GM23338 (cell line): ENCODE measurements at regions not wholly inside any gene's neighbourhood (a gene's known extent, or its start where the extent isn't known, plus 50 kb on each side); places are given as distances from the start of the nearest gene placed in this dataset.

Source experiments
- ATAC-seq: fragments of 200-7000 bp; cut with Tn5 transposase; 3 replicates; pipeline ENCODE4 v1.9.1; 2020
- DNase-seq: peaks from one replicate; pipeline ENCODE4 v3.0.0-alpha.2; 2015; ENCODE audit warnings: low spot score
- H2AFZ ChIP-seq: fragments of 200-600 bp; sonication (generic); 2 replicates; pipeline ENCODE4 v1.8.0; 2016; ENCODE audit warnings: antibody characterized with exemption, mild to moderate bottlenecking, moderate library complexity
- H3F3A ChIP-seq: fragments of 200-600 bp; sonication (generic); replicated peaks from 2 replicates; pipeline ENCODE4 v1.8.0; 2017; ENCODE audit warnings: antibody characterized with exemption, mixed run types, low read depth
- H3K27ac ChIP-seq: fragments of 200-600 bp; sonication (generic); 2 replicates; pipeline ENCODE4 v1.6.1; 2016; ENCODE audit warnings: low read depth
- H3K27me3 ChIP-seq: fragments of 200-600 bp; sonication (generic); 2 replicates; pipeline ENCODE4 v1.8.0; 2016; ENCODE audit warnings: mild to moderate bottlenecking, mixed run types, moderate library complexity; ENCODE audit not compliant: insufficient read depth
- H3K36me3 ChIP-seq: fragments of 200-600 bp; sonication (generic); 2 replicates; pipeline ENCODE4 v1.8.0; 2016; ENCODE audit warnings: mild to moderate bottlenecking; ENCODE audit not compliant: insufficient read depth
- H3K4me1 ChIP-seq: fragments of 200-600 bp; sonication (generic); 2 replicates; pipeline ENCODE4 v1.8.0; 2016; ENCODE audit warnings: mild to moderate bottlenecking, moderate library complexity; ENCODE audit not compliant: insufficient read depth
- H3K4me2 ChIP-seq: fragments of 200-600 bp; sonication (generic); 2 replicates; pipeline ENCODE4 v1.7.1; 2017; ENCODE audit warnings: mixed run types
- H3K4me3 ChIP-seq: fragments of 200-600 bp; sonication (generic); 2 replicates; pipeline ENCODE4 v1.6.1; 2016; ENCODE audit warnings: mixed run types
- H3K79me2 ChIP-seq: fragments of 200-600 bp; sonication (generic); replicated peaks from 2 replicates; pipeline ENCODE4 v1.8.0; 2017; ENCODE audit warnings: mild to moderate bottlenecking; ENCODE audit not compliant: insufficient read depth
- H3K9me2 ChIP-seq: fragments of 200-600 bp; sonication (generic); 2 replicates; pipeline ENCODE4 v1.8.0; 2017; ENCODE audit not compliant: insufficient read depth
- H4K20me1 ChIP-seq: fragments of 200-600 bp; sonication (generic); replicated peaks from 2 replicates; pipeline ENCODE4 v1.8.0; 2017; ENCODE audit warnings: mild to moderate bottlenecking; ENCODE audit not compliant: insufficient read depth
- H3K27ac Mint-ChIP-seq: 2 replicates; pipeline ENCODE4 v1.8.0; 2020; ENCODE audit warnings: inconsistent platforms, mild to moderate bottlenecking, moderate library complexity, mixed read lengths
- H3K27me3 Mint-ChIP-seq: 3 replicates; pipeline ENCODE4 v1.8.0; 2022; ENCODE audit warnings: low read depth, mild to moderate bottlenecking, moderate library complexity, mixed read lengths, inconsistent platforms; ENCODE audit not compliant: insufficient read depth, poor library complexity
- H3K36me3 Mint-ChIP-seq: 3 replicates; pipeline ENCODE4 v1.8.0; 2021; ENCODE audit warnings: low read depth, mild to moderate bottlenecking, inconsistent platforms, moderate library complexity, mixed read lengths
- H3K4me1 Mint-ChIP-seq: 3 replicates; pipeline ENCODE4 v1.8.0; 2020; ENCODE audit warnings: mild to moderate bottlenecking, inconsistent platforms, mixed read lengths
- H3K4me3 Mint-ChIP-seq: 3 replicates; pipeline ENCODE4 v1.8.0; 2021; ENCODE audit warnings: moderate library complexity, mild to moderate bottlenecking, inconsistent platforms, mixed read lengths
- H3K9me3 Mint-ChIP-seq: 3 replicates; pipeline ENCODE4 v1.8.0; 2020; ENCODE audit warnings: moderate library complexity, mild to moderate bottlenecking, inconsistent platforms, mixed read lengths
- EZH2 ChIP-seq: fragments of 200-600 bp; sonication (generic); IDR thresholded peaks from one replicate; pipeline ENCODE4 v1.8.0; 2017; ENCODE audit warnings: antibody characterized with exemption, mild to moderate bottlenecking, low read depth; ENCODE audit not compliant: unreplicated experiment
- JUNB ChIP-seq: IDR thresholded peaks from one replicate; pipeline ENCODE4 v1.6.1; 2016; ENCODE audit warnings: antibody characterized with exemption; ENCODE audit not compliant: unreplicated experiment
- NANOG ChIP-seq: IDR thresholded peaks from 2 replicates; pipeline ENCODE4 v1.6.1; 2016; ENCODE audit warnings: antibody characterized with exemption, borderline replicate concordance
- POLR2AphosphoS5 ChIP-seq: IDR thresholded peaks from 2 replicates; pipeline ENCODE4 v1.6.1; 2016; ENCODE audit warnings: antibody characterized with exemption, low read depth
- ZNF331 ChIP-seq: fragments of 250-450 bp; sonication (Bioruptor Pico); IDR thresholded peaks from 2 replicates; pipeline ENCODE4 v1.5.0; 2020; ENCODE audit warnings: low read depth, mild to moderate bottlenecking, moderate library complexity
- TF ChIP-seq, protein P1 (sequence below): IDR thresholded peaks from 2 replicates; pipeline ENCODE4 v1.6.1; 2016; ENCODE audit warnings: antibody characterized with exemption
- TF ChIP-seq, protein P2 (sequence below): fragments of 250-450 bp; sonication (Bioruptor Pico); IDR thresholded peaks from 2 replicates; pipeline ENCODE4 v1.5.0; 2020; ENCODE audit warnings: mild to moderate bottlenecking, moderate library complexity
- TF ChIP-seq, protein P3 (sequence below), 2 experiments: fragments of 200-600 bp in 1 of 2; sonication (generic) in 1 of 2; conservative IDR thresholded peaks; 2 replicates each; pipeline versions ENCODE4 v1.5.1 to v1.6.1; 2016 to 2017; ENCODE audit warnings: antibody characterized with exemption in 2 of 2, low read depth in 2 of 2, mild to moderate bottlenecking in 2 of 2, moderate library complexity in 1 of 2

DNA sequence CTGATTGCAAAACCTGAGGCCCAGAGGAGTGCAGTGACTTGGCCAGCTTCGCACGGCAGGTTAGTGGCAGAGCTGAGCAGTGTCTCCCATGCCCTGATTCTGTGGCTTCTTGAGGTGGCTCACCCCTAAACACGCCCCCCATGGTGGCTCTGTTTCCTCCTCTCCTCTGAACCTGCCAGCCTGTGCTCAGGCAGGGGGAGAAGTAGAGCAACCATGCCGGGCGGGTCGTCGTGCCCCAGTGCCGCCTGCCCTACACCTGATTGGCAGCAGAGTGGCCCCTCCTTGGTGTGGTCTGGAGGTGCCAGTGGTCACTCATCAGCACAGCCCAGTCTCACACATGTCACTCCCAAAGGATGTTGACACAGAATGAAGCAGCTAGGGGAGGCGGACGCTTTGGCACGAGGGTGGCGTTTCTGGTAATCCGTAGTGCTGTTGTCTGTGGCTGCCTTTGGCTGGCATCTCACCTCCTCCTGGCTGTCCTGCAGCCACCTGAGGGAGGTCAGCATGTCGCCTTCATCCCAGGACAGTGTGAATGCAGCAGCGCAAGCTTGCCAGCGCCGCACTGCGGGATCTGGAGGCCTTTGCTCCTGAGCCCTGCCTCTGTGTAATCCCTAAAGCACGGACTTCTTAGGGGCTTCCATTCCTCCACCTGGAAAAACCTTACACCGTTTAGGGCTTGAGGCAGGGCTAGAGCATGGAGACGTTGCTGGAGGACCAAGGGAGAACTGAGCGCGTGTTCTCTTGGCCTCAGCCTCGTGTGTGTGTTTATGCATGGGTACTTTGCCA is 294.7 kb downstream of the SEC14L1 start:
- H3K27me3 ChIP-seq: no peaks in the 10 kb centered on the region
- no peaks in the 10 kb centered on the region for H3K9me2 ChIP-seq
- Mint-ChIP-seq H3K4me1 (peaks cover 73% of the 10 kb centered on the region), H3K9me3 (no peaks in the 10 kb centered on the region), H3K27me3 (peaks cover 12% of the 10 kb centered on the region), H3K36me3 (no peaks in the 10 kb centered on the region), H3K27ac (peak overlapping the region; percentile 93; the same call in 1 of the 2 replicates), H3K4me3 (peak overlapping the region; percentile 71)
- peaks cover 42% of the 10 kb centered on the region for H3K4me1 ChIP-seq
- H3K4me3 ChIP-seq: no peak overlapping the region
- H3K4me2 ChIP-seq: peak overlapping the region; percentile 66
- ATAC-seq (peak; percentile 13), DNase-seq (no peak)
- TF ChIP-seq JUNB (no peak), POLR2AphosphoS5 (no peak), NANOG (no peak), EZH2 (no peak)
- peaks cover 78% of the 10 kb centered on the region for H3K79me2 ChIP-seq
- no peak overlapping the region for H2AFZ ChIP-seq
- 0 out of 2 replicates have a peak, but pooled peaks cover 5% of the 10 kb centered on the region for H3F3A ChIP-seq
- no peaks in the 10 kb centered on the region for H3K36me3 ChIP-seq
- H3K27ac ChIP-seq: 0 out of 2 replicates have a peak overlapping the region, but pooled peaks have one; percentile 26
- H4K20me1 ChIP-seq: peaks cover 8% of the 10 kb centered on the region

DNA sequence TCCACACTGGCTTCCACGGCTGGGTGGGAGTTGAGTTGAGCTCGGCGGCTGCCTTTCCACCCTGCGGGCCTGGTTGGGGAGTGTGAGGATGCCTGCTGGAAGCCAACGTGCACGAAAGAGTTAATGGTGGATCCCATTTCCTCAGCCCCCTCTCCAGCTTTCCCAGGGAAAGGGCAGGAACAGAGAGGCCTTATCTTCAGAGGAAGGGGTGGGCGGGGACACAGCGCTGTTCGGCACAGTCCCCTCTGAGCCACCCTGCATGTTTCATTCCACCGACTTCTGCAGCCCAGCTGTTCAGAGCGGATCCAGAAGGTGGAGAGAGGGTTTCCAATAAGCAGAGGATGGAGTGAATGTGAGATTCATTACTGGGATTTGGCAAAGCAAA is 295.3 kb downstream of the SEC14L1 start:
- Mint-ChIP-seq H3K27me3 (peaks cover 9% of the 10 kb centered on the region), H3K36me3 (no peaks in the 10 kb centered on the region), H3K4me1 (peaks cover 73% of the 10 kb centered on the region), H3K27ac (peak overlapping the region; percentile 93), H3K4me3 (peak overlapping the region; percentile 71), H3K9me3 (no peaks in the 10 kb centered on the region)
- peak overlapping the region; percentile 66 for H3K4me2 ChIP-seq
- no peaks in the 10 kb centered on the region for H3K36me3 ChIP-seq
- DNase-seq (peak; percentile 69), ATAC-seq (peak; percentile 66)
- 0 out of 2 replicates have a peak, but pooled peaks cover 5% of the 10 kb centered on the region for H3F3A ChIP-seq
- H3K27me3 ChIP-seq: no peaks in the 10 kb centered on the region
- H3K4me1 ChIP-seq: peaks cover 42% of the 10 kb centered on the region
- H4K20me1 ChIP-seq: peaks cover 8% of the 10 kb centered on the region
- H3K79me2 ChIP-seq: peaks cover 76% of the 10 kb centered on the region
- H3K4me3 ChIP-seq: peak overlapping the region; percentile 23; the same call in 1 of the 2 replicates
- H2AFZ ChIP-seq: no peak overlapping the region
- no peaks in the 10 kb centered on the region for H3K9me2 ChIP-seq
- 0 out of 2 replicates have a peak overlapping the region, but pooled peaks have one; percentile 26 for H3K27ac ChIP-seq
- TF ChIP-seq, protein P1, sequence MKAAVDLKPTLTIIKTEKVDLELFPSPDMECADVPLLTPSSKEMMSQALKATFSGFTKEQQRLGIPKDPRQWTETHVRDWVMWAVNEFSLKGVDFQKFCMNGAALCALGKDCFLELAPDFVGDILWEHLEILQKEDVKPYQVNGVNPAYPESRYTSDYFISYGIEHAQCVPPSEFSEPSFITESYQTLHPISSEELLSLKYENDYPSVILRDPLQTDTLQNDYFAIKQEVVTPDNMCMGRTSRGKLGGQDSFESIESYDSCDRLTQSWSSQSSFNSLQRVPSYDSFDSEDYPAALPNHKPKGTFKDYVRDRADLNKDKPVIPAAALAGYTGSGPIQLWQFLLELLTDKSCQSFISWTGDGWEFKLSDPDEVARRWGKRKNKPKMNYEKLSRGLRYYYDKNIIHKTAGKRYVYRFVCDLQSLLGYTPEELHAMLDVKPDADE: no peak
- TF ChIP-seq, protein P2, sequence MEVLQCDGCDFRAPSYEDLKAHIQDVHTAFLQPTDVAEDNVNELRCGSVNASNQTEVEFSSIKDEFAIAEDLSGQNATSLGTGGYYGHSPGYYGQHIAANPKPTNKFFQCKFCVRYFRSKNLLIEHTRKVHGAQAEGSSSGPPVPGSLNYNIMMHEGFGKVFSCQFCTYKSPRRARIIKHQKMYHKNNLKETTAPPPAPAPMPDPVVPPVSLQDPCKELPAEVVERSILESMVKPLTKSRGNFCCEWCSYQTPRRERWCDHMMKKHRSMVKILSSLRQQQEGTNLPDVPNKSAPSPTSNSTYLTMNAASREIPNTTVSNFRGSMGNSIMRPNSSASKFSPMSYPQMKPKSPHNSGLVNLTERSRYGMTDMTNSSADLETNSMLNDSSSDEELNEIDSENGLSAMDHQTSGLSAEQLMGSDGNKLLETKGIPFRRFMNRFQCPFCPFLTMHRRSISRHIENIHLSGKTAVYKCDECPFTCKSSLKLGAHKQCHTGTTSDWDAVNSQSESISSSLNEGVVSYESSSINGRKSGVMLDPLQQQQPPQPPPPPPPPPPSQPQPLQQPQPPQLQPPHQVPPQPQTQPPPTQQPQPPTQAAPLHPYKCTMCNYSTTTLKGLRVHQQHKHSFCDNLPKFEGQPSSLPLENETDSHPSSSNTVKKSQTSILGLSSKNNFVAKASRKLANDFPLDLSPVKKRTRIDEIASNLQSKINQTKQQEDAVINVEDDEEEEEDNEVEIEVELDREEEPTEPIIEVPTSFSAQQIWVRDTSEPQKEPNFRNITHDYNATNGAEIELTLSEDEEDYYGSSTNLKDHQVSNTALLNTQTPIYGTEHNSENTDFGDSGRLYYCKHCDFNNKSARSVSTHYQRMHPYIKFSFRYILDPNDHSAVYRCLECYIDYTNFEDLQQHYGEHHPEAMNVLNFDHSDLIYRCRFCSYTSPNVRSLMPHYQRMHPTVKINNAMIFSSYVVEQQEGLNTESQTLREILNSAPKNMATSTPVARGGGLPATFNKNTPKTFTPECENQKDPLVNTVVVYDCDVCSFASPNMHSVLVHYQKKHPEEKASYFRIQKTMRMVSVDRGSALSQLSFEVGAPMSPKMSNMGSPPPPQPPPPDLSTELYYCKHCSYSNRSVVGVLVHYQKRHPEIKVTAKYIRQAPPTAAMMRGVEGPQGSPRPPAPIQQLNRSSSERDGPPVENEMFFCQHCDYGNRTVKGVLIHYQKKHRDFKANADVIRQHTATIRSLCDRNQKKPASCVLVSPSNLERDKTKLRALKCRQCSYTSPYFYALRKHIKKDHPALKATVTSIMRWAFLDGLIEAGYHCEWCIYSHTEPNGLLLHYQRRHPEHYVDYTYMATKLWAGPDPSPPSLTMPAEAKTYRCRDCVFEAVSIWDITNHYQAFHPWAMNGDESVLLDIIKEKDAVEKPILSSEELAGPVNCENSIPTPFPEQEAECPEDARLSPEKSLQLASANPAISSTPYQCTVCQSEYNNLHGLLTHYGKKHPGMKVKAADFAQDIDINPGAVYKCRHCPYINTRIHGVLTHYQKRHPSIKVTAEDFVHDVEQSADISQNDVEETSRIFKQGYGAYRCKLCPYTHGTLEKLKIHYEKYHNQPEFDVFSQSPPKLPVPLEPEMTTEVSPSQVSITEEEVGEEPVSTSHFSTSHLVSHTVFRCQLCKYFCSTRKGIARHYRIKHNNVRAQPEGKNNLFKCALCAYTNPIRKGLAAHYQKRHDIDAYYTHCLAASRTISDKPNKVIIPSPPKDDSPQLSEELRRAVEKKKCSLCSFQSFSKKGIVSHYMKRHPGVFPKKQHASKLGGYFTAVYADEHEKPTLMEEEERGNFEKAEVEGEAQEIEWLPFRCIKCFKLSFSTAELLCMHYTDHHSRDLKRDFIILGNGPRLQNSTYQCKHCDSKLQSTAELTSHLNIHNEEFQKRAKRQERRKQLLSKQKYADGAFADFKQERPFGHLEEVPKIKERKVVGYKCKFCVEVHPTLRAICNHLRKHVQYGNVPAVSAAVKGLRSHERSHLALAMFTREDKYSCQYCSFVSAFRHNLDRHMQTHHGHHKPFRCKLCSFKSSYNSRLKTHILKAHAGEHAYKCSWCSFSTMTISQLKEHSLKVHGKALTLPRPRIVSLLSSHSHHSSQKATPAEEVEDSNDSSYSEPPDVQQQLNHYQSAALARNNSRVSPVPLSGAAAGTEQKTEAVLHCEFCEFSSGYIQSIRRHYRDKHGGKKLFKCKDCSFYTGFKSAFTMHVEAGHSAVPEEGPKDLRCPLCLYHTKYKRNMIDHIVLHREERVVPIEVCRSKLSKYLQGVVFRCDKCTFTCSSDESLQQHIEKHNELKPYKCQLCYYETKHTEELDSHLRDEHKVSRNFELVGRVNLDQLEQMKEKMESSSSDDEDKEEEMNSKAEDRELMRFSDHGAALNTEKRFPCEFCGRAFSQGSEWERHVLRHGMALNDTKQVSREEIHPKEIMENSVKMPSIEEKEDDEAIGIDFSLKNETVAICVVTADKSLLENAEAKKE (CRISPR knock-in tag): no peak
- TF ChIP-seq ZNF331 (CRISPR knock-in tag): no peak
- TF ChIP-seq POLR2AphosphoS5: no peak
- no peak for TF ChIP-seq EZH2
- TF ChIP-seq, protein P3, sequence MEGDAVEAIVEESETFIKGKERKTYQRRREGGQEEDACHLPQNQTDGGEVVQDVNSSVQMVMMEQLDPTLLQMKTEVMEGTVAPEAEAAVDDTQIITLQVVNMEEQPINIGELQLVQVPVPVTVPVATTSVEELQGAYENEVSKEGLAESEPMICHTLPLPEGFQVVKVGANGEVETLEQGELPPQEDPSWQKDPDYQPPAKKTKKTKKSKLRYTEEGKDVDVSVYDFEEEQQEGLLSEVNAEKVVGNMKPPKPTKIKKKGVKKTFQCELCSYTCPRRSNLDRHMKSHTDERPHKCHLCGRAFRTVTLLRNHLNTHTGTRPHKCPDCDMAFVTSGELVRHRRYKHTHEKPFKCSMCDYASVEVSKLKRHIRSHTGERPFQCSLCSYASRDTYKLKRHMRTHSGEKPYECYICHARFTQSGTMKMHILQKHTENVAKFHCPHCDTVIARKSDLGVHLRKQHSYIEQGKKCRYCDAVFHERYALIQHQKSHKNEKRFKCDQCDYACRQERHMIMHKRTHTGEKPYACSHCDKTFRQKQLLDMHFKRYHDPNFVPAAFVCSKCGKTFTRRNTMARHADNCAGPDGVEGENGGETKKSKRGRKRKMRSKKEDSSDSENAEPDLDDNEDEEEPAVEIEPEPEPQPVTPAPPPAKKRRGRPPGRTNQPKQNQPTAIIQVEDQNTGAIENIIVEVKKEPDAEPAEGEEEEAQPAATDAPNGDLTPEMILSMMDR (conservative IDR thresholded peaks at IDR 0.05; ENCODE audit: low read depth in 2 of 2): no peak
